NCI-H2196 treated with DMSO at 0.1 percent for 48 hours (cell line): ENCODE measurements at regions not wholly inside any gene's neighbourhood (a gene's known extent, or its start where the extent isn't known, plus 50 kb on each side); places are given as distances from the start of the nearest gene placed in this dataset.
"Not testable (repeated sequence)": the region's sequence is repeated elsewhere in the genome, so short reads cannot be mapped to it uniquely, and the experiment has no call there.

Experiments used
- DNase-seq: peaks from one replicate; lab custom pipeline; 2025; ENCODE audit not compliant: unreplicated experiment; lab: John Stamatoyannopoulos, UW

- DNase-seq = no peak
Observed at GRCh38 chr5:105882956-105883481, 1787.7 kb downstream of the EFNA5 start.

GRCh38 chr5:105878402-105878801 lies 1792.3 kb downstream of the EFNA5 start:
- no peak for DNase-seq

GRCh38 chr5:105877592-105877991 lies 1793.1 kb downstream of the EFNA5 start:
- no peak for DNase-seq

- DNase-seq = no peak
Observed at GRCh38 chr5:105874316-105874715, 1796.4 kb downstream of the EFNA5 start.

- DNase-seq = no peak
Observed at GRCh38 chr5:105872569-105873270, 1798.0 kb downstream of the EFNA5 start.

- DNase-seq = no peak
Observed at GRCh38 chr5:105868038-105868780, 1802.5 kb downstream of the EFNA5 start.

- DNase-seq = no peak
Observed at GRCh38 chr5:105865834-105866233, 1804.9 kb downstream of the EFNA5 start.

- DNase-seq = not testable (repeated sequence)
Observed at GRCh38 chr5:105859350-105859749, 1811.4 kb downstream of the EFNA5 start.

- no peak for DNase-seq
Observed at GRCh38 chr5:105849701-105850100, 1821.0 kb downstream of the EFNA5 start.

GRCh38 chr5:105840800-105841199 lies 1829.9 kb downstream of the EFNA5 start:
- no peak for DNase-seq

GRCh38 chr5:105836887-105837286 lies 1833.8 kb downstream of the EFNA5 start:
- DNase-seq = no peak

- no peak for DNase-seq
Observed at GRCh38 chr5:105836268-105836667, 1834.5 kb downstream of the EFNA5 start.

GRCh38 chr5:105828821-105829220 lies 1841.9 kb downstream of the EFNA5 start:
- DNase-seq = no peak

GRCh38 chr5:105821800-105822199 lies 1848.9 kb downstream of the EFNA5 start:
- no peak for DNase-seq

- DNase-seq = no peak
Observed at GRCh38 chr5:105817914-105818313, 1852.8 kb downstream of the EFNA5 start.

GRCh38 chr5:105817416-105817815 lies 1853.3 kb downstream of the EFNA5 start:
- no peak for DNase-seq

- no peak for DNase-seq
Observed at GRCh38 chr5:105816961-105817360, 1853.8 kb downstream of the EFNA5 start.

- no peak for DNase-seq
Observed at GRCh38 chr5:105812304-105812703, 1858.4 kb downstream of the EFNA5 start.

- no peak for DNase-seq
Observed at GRCh38 chr5:105807951-105808350, 1862.8 kb downstream of the EFNA5 start.

- DNase-seq = no peak
Observed at GRCh38 chr5:105807290-105807689, 1863.4 kb downstream of the EFNA5 start.

- no peak for DNase-seq
Observed at GRCh38 chr5:105806596-105806995, 1864.1 kb downstream of the EFNA5 start.

- no peak for DNase-seq
Observed at GRCh38 chr5:105803431-105803830, 1867.3 kb downstream of the EFNA5 start.
